SK-N-MC (cell line): ENCODE measurements at regions not wholly inside any gene's neighbourhood (a gene's known extent, or its start where the extent isn't known, plus 50 kb on each side); places are given as distances from the start of the nearest gene placed in this dataset.

Source experiments
- DNase-seq: peaks from one replicate; pipeline ENCODE4 v3.0.0-alpha.2; 2011; ENCODE audit warnings: low read depth, low spot score
- H3K27ac ChIP-seq: fragments of 200-600 bp; sonication (generic); 2 replicates; pipeline ENCODE4 v1.5.1; 2016; ENCODE audit warnings: mixed run types
- H3K36me3 ChIP-seq: fragments of 200-600 bp; sonication (generic); 2 replicates; pipeline ENCODE4 v1.6.1; 2017; ENCODE audit warnings: antibody characterized with exemption, low read length, mixed read lengths; ENCODE audit not compliant: insufficient read depth
- H3K4me3 ChIP-seq: fragments of 200-600 bp; sonication (generic); 2 replicates; pipeline ENCODE4 v1.5.1; 2016
- H3K9ac ChIP-seq: fragments of 200-600 bp; sonication (generic); 2 replicates; pipeline ENCODE4 v1.8.0; 2017; ENCODE audit warnings: mixed run types, mixed read lengths; ENCODE audit not compliant: insufficient read length
- H3K9me3 ChIP-seq: fragments of 200-600 bp; sonication (generic); 2 replicates; pipeline ENCODE4 v1.6.1; 2017; ENCODE audit warnings: low read depth, mild to moderate bottlenecking, antibody characterized with exemption, low read length, moderate library complexity, mixed read lengths
- FOXP2 ChIP-seq: optimal IDR thresholded peaks from 2 replicates; pipeline ENCODE3; 2011; ENCODE audit warnings: mild to moderate bottlenecking, moderate library complexity; ENCODE audit not compliant: insufficient read depth; ENCODE audit errors: extremely low read length, control extremely low read depth
- POLR2AphosphoS5 ChIP-seq: IDR thresholded peaks from 2 replicates; pipeline ENCODE4 v1.6.1; 2012; ENCODE audit warnings: mild to moderate bottlenecking, low read depth, low read length, borderline replicate concordance

- Histone ChIP-seq H3K4me3 (no peak overlapping the region), H3K36me3 (no peaks in the 10 kb centered on the region), H3K9me3 (no peaks in the 10 kb centered on the region), H3K9ac (no peak overlapping the region), H3K27ac (no peak overlapping the region)
- no peak for TF ChIP-seq POLR2AphosphoS5
- no peak for TF ChIP-seq FOXP2
- DNase-seq = no peak
Observed at GRCh38 chr15:68003297-68003696, 50.8 kb upstream of the PIAS1 start.
